ENCODE measurements at regions not wholly inside any gene's neighbourhood (a gene's known extent, or its start where the extent isn't known, plus 50 kb on each side); places are given as distances from the start of the nearest gene placed in this dataset.

DNA sequence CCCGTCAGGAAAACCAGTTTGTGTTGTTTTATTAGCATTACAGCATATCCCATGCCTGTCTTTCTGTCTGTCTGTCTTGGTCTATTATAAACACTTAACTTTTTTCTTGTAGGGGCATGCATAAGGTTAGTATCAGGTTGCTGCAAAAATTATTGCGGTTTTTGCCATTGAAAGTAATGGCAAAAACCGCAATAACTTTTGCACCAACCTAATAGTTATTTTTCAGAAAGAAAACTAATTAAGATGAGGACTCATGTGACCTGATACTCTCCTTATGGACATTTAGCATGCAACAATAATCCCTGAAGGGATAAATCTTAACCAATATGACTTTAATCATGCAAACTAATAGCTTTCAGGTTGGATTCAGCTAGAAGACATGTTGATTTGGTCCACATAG is 326.7 kb upstream of the SUCLG2 start:
- no peak overlapping the region for H3K4me2 ChIP-seq (ENCODE audit: insufficient read depth, low read length)
- H3K4me3 ChIP-seq (ENCODE audit: low read depth in 1 of 2, low read length in 2 of 2), result no peak overlapping the region
- no peaks in the 10 kb centered on the region for H3K9me3 ChIP-seq (ENCODE audit: insufficient read depth, low read length, severe bottlenecking)
- H3K79me2 ChIP-seq (ENCODE audit: insufficient read depth, low read length), result no peaks in the 10 kb centered on the region
- no peak overlapping the region for H2AFZ ChIP-seq (ENCODE audit: low read depth, low read length)
- no peaks in the 10 kb centered on the region for H4K20me1 ChIP-seq (ENCODE audit: insufficient read depth, low read length)
- no peak for TF ChIP-seq EZH2 (IDR thresholded peaks at IDR 0.05; ENCODE audit: borderline replicate concordance, low read depth, low read length, severe bottlenecking)
- TF ChIP-seq, protein P1, sequence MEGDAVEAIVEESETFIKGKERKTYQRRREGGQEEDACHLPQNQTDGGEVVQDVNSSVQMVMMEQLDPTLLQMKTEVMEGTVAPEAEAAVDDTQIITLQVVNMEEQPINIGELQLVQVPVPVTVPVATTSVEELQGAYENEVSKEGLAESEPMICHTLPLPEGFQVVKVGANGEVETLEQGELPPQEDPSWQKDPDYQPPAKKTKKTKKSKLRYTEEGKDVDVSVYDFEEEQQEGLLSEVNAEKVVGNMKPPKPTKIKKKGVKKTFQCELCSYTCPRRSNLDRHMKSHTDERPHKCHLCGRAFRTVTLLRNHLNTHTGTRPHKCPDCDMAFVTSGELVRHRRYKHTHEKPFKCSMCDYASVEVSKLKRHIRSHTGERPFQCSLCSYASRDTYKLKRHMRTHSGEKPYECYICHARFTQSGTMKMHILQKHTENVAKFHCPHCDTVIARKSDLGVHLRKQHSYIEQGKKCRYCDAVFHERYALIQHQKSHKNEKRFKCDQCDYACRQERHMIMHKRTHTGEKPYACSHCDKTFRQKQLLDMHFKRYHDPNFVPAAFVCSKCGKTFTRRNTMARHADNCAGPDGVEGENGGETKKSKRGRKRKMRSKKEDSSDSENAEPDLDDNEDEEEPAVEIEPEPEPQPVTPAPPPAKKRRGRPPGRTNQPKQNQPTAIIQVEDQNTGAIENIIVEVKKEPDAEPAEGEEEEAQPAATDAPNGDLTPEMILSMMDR (IDR thresholded peaks at IDR 0.05; ENCODE audit: borderline replicate concordance, extremely low read depth, low read length, poor library complexity, severe bottlenecking), result no peak
- no peak overlapping the region for H3K27ac ChIP-seq (ENCODE audit: low read length)
- H3K9ac ChIP-seq (ENCODE audit: low read depth, low read length), result no peak overlapping the region
- no peaks in the 10 kb centered on the region for H3K36me3 ChIP-seq (ENCODE audit: insufficient read depth, low read length)
- ATAC-seq (ENCODE audit: insufficient read depth, low read depth) (no peak), DNase-seq (no peak)
- no peaks in the 10 kb centered on the region for H3K4me1 ChIP-seq (ENCODE audit: insufficient read depth, low read length)
- no peaks in the 10 kb centered on the region for H3K27me3 ChIP-seq (ENCODE audit: insufficient read depth, low read length, poor library complexity)

DNA sequence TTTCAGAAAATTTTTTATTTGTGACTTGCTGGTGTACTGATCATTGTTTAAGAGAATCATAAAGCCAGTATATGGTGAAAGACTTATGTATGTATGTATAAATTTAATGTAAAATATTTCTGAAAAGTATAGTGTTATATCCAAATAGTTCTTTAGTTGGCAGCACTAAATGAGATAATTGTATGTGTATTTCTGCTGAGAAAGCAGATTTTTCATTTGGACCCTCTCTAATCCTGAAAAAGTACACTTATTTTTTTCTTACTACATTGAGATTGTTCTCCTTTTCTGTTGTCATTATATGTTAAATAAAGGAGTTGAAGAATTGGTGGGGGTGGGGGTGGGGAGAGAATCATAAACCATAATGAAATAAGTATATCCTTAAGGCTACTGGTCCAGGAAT is 324.9 kb upstream of the SUCLG2 start:
- Histone ChIP-seq H2AFZ (ENCODE audit: low read depth, low read length) (no peak overlapping the region), H3K79me2 (ENCODE audit: insufficient read depth, low read length) (no peaks in the 10 kb centered on the region), H3K4me1 (ENCODE audit: insufficient read depth, low read length) (no peaks in the 10 kb centered on the region), H3K4me3 (ENCODE audit: low read depth in 1 of 2, low read length in 2 of 2) (no peak overlapping the region), H3K27ac (ENCODE audit: low read length) (no peak overlapping the region), H3K9me3 (ENCODE audit: insufficient read depth, low read length, severe bottlenecking) (no peaks in the 10 kb centered on the region), H3K36me3 (ENCODE audit: insufficient read depth, low read length) (no peaks in the 10 kb centered on the region), H3K4me2 (ENCODE audit: insufficient read depth, low read length) (no peak overlapping the region), H3K27me3 (ENCODE audit: insufficient read depth, low read length, poor library complexity) (no peaks in the 10 kb centered on the region), H3K9ac (ENCODE audit: low read depth, low read length) (no peak overlapping the region), H4K20me1 (ENCODE audit: insufficient read depth, low read length) (no peaks in the 10 kb centered on the region)
- ATAC-seq (ENCODE audit: insufficient read depth, low read depth) (no peak), DNase-seq (no peak)
- TF ChIP-seq, protein P1 (IDR thresholded peaks at IDR 0.05; ENCODE audit: borderline replicate concordance, extremely low read depth, low read length, poor library complexity, severe bottlenecking), result no peak
- TF ChIP-seq EZH2 (IDR thresholded peaks at IDR 0.05; ENCODE audit: borderline replicate concordance, low read depth, low read length, severe bottlenecking), result no peak

DNA sequence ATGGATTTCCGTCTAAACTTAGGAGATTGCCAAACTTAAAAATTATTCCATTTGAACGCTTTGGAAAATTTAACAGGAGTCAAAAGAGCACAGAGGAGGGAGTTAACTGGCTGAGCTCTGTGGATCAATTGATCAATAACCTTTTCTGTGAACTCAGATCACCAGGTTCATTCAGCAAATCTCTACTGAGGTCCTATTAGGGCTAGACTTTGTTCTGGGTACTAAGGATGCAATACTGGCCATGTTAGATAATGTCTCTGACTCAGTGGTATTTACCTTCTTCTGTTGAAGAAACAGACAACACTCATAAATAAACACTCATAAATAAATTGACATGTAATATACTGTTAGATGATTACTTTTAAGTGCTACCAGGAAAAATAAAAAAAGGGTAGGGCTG is 323.4 kb upstream of the SUCLG2 start:
- Histone ChIP-seq H4K20me1 (ENCODE audit: insufficient read depth, low read length) (no peaks in the 10 kb centered on the region), H3K9me3 (ENCODE audit: insufficient read depth, low read length, severe bottlenecking) (no peaks in the 10 kb centered on the region), H3K4me3 (ENCODE audit: low read depth in 1 of 2, low read length in 2 of 2) (no peak overlapping the region), H3K4me2 (ENCODE audit: insufficient read depth, low read length) (no peak overlapping the region), H3K79me2 (ENCODE audit: insufficient read depth, low read length) (no peaks in the 10 kb centered on the region), H3K27ac (ENCODE audit: low read length) (no peak overlapping the region), H3K4me1 (ENCODE audit: insufficient read depth, low read length) (no peaks in the 10 kb centered on the region), H3K27me3 (ENCODE audit: insufficient read depth, low read length, poor library complexity) (no peaks in the 10 kb centered on the region), H3K9ac (ENCODE audit: low read depth, low read length) (no peak overlapping the region), H2AFZ (ENCODE audit: low read depth, low read length) (no peak overlapping the region), H3K36me3 (ENCODE audit: insufficient read depth, low read length) (no peaks in the 10 kb centered on the region)
- TF ChIP-seq, protein P1 (IDR thresholded peaks at IDR 0.05; ENCODE audit: borderline replicate concordance, extremely low read depth, low read length, poor library complexity, severe bottlenecking), result no peak
- TF ChIP-seq EZH2 (IDR thresholded peaks at IDR 0.05; ENCODE audit: borderline replicate concordance, low read depth, low read length, severe bottlenecking), result no peak
- ATAC-seq (ENCODE audit: insufficient read depth, low read depth) (no peak), DNase-seq (no peak)

DNA sequence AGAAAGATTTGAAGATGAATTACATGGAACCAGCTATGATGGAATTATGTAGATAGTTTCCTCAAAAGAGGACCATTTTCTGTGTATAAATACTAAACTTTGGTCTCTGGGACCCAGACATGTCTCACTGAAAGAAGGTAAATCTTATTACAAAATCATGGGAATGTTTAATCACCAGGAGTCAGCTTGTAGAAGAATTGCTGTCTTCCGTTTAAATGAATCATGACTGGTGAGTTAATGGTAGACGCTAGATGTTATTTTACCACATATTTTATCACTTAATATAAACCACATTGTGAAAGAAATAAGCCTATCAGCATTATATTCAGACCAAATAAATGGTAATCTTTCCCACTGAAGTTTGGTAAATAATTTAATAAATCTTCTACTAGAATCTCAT is 322.3 kb upstream of the SUCLG2 start:
- ATAC-seq (ENCODE audit: insufficient read depth, low read depth) (no peak), DNase-seq (no peak)
- Histone ChIP-seq H2AFZ (ENCODE audit: low read depth, low read length) (no peak overlapping the region), H3K9me3 (ENCODE audit: insufficient read depth, low read length, severe bottlenecking) (no peaks in the 10 kb centered on the region), H3K9ac (ENCODE audit: low read depth, low read length) (no peak overlapping the region), H3K4me1 (ENCODE audit: insufficient read depth, low read length) (no peaks in the 10 kb centered on the region), H3K4me3 (ENCODE audit: low read depth in 1 of 2, low read length in 2 of 2) (no peak overlapping the region), H4K20me1 (ENCODE audit: insufficient read depth, low read length) (no peaks in the 10 kb centered on the region), H3K36me3 (ENCODE audit: insufficient read depth, low read length) (no peaks in the 10 kb centered on the region), H3K79me2 (ENCODE audit: insufficient read depth, low read length) (no peaks in the 10 kb centered on the region), H3K27ac (ENCODE audit: low read length) (no peak overlapping the region), H3K27me3 (ENCODE audit: insufficient read depth, low read length, poor library complexity) (no peaks in the 10 kb centered on the region), H3K4me2 (ENCODE audit: insufficient read depth, low read length) (no peak overlapping the region)
- TF ChIP-seq, protein P1 (IDR thresholded peaks at IDR 0.05; ENCODE audit: borderline replicate concordance, extremely low read depth, low read length, poor library complexity, severe bottlenecking), result no peak
- TF ChIP-seq EZH2 (IDR thresholded peaks at IDR 0.05; ENCODE audit: borderline replicate concordance, low read depth, low read length, severe bottlenecking), result no peak

Data from DND-41 (cell line).